ENCODE measurements at regions not wholly inside any gene's neighbourhood (a gene's known extent, or its start where the extent isn't known, plus 50 kb on each side); places are given as distances from the start of the nearest gene placed in this dataset.

GRCh38 chr10:44176311-44176710 lies 208.6 kb downstream of the CXCL12 start:
- no peaks in the 10 kb centered on the region for H3K36me3 ChIP-seq (ENCODE audit: control insufficient read depth in 4 of 4, insufficient read depth in 3 of 4, low read depth in 1 of 4, low read length in 3 of 4)
- H3K4me1 ChIP-seq (ENCODE audit: control insufficient read depth in 4 of 4, insufficient read depth in 4 of 4, low read length in 3 of 4): peaks cover 0 to 7% (median 0%) of the 10 kb centered on the region in 4 donors
- no peaks in the 10 kb centered on the region for H3K27me3 ChIP-seq (ENCODE audit: control insufficient read depth in 4 of 4, insufficient read depth in 4 of 4, low read length in 3 of 4)
- no peak for DNase-seq (ENCODE audit: low spot score)
- no peaks in the 10 kb centered on the region for H3K9me3 ChIP-seq (ENCODE audit: control insufficient read depth in 4 of 4, low read length in 3 of 4)
- 57% methylated on average over 3 of the region's 3 CpGs for WGBS
- TF ChIP-seq EGR1 (IDR thresholded peaks at IDR 0.05; ENCODE audit: low read depth in 2 of 2): no peak
- no peak for TF ChIP-seq MAX (IDR thresholded peaks at IDR 0.05)
- no peak for TF ChIP-seq NR2F2 (IDR thresholded peaks at IDR 0.05)
- no peak for TF ChIP-seq HNF4A (conservative IDR thresholded peaks at IDR 0.05)
- TF ChIP-seq TAF1 (conservative IDR thresholded peaks at IDR 0.05): no peak
- no peak for TF ChIP-seq YY1 (IDR thresholded peaks at IDR 0.05)
- TF ChIP-seq HNF4G (IDR thresholded peaks at IDR 0.05): no peak
- TF ChIP-seq JUND (IDR thresholded peaks at IDR 0.05): no peak
- no peak for TF ChIP-seq FOXA1 (IDR thresholded peaks at IDR 0.05)
- no peak for TF ChIP-seq RAD21 (IDR thresholded peaks at IDR 0.05)
- no peak for TF ChIP-seq ATF3 (IDR thresholded peaks at IDR 0.05)
- no peak for TF ChIP-seq REST (IDR thresholded peaks at IDR 0.05)
- no peak for TF ChIP-seq SP1 (IDR thresholded peaks at IDR 0.05)
- TF ChIP-seq FOXA2 (IDR thresholded peaks at IDR 0.05): no peak
- no peak for TF ChIP-seq RXRA (IDR thresholded peaks at IDR 0.05)
- TF ChIP-seq ZBTB33 (IDR thresholded peaks at IDR 0.05): no peak
- TF ChIP-seq GABPA (IDR thresholded peaks at IDR 0.05 in 1 of 2, conservative IDR thresholded peaks at IDR 0.05 in 1 of 2): no peak
- no peak overlapping the region for H3K9ac ChIP-seq (ENCODE audit: low read depth in 1 of 2, low read length in 2 of 2)
- H3K4me3 ChIP-seq (ENCODE audit: low read depth in 1 of 3, low read length in 3 of 3): no peak overlapping the region
- H3K27ac ChIP-seq (ENCODE audit: low read depth in 1 of 2, low read length in 2 of 2): no peak overlapping the region

GRCh38 chr10:44173608-44173894 lies 211.3 kb downstream of the CXCL12 start:
- no peak overlapping the region for H3K9ac ChIP-seq (ENCODE audit: low read depth in 1 of 2, low read length in 2 of 2)
- no peaks in the 10 kb centered on the region for H3K9me3 ChIP-seq (ENCODE audit: control insufficient read depth in 4 of 4, low read length in 3 of 4)
- no peak overlapping the region for H3K4me3 ChIP-seq (ENCODE audit: low read depth in 1 of 3, low read length in 3 of 3)
- no peak overlapping the region for H3K27ac ChIP-seq (ENCODE audit: low read depth in 1 of 2, low read length in 2 of 2)
- peaks cover 0 to 7% (median 0%) of the 10 kb centered on the region in 4 donors for H3K4me1 ChIP-seq (ENCODE audit: control insufficient read depth in 4 of 4, insufficient read depth in 4 of 4, low read length in 3 of 4)
- 80% methylated on average over 4 of the region's 4 CpGs for WGBS
- TF ChIP-seq JUND (IDR thresholded peaks at IDR 0.05): no peak
- no peak for TF ChIP-seq TAF1 (conservative IDR thresholded peaks at IDR 0.05)
- no peak for TF ChIP-seq SP1 (IDR thresholded peaks at IDR 0.05)
- no peak for TF ChIP-seq REST (IDR thresholded peaks at IDR 0.05)
- TF ChIP-seq FOXA2 (IDR thresholded peaks at IDR 0.05): no peak
- TF ChIP-seq HNF4G (IDR thresholded peaks at IDR 0.05): no peak
- TF ChIP-seq FOXA1 (IDR thresholded peaks at IDR 0.05): no peak
- TF ChIP-seq MAX (IDR thresholded peaks at IDR 0.05): no peak
- no peak for TF ChIP-seq ZBTB33 (IDR thresholded peaks at IDR 0.05)
- no peak for TF ChIP-seq YY1 (IDR thresholded peaks at IDR 0.05)
- no peak for TF ChIP-seq EGR1 (IDR thresholded peaks at IDR 0.05; ENCODE audit: low read depth in 2 of 2)
- TF ChIP-seq NR2F2 (IDR thresholded peaks at IDR 0.05): no peak
- TF ChIP-seq ATF3 (IDR thresholded peaks at IDR 0.05): no peak
- TF ChIP-seq GABPA (IDR thresholded peaks at IDR 0.05 in 1 of 2, conservative IDR thresholded peaks at IDR 0.05 in 1 of 2): no peak
- TF ChIP-seq RAD21 (IDR thresholded peaks at IDR 0.05): no peak
- no peak for TF ChIP-seq RXRA (IDR thresholded peaks at IDR 0.05)
- DNase-seq (ENCODE audit: low spot score): no peak
- H3K36me3 ChIP-seq (ENCODE audit: control insufficient read depth in 4 of 4, insufficient read depth in 3 of 4, low read depth in 1 of 4, low read length in 3 of 4): no peaks in the 10 kb centered on the region
- H3K27me3 ChIP-seq (ENCODE audit: control insufficient read depth in 4 of 4, insufficient read depth in 4 of 4, low read length in 3 of 4): no peaks in the 10 kb centered on the region

All from liver (tissue), 7 donors.